ENCODE measurements at regions not wholly inside any gene's neighbourhood (a gene's known extent, or its start where the extent isn't known, plus 50 kb on each side); places are given as distances from the start of the nearest gene placed in this dataset.

- TF ChIP-seq, protein P1, sequence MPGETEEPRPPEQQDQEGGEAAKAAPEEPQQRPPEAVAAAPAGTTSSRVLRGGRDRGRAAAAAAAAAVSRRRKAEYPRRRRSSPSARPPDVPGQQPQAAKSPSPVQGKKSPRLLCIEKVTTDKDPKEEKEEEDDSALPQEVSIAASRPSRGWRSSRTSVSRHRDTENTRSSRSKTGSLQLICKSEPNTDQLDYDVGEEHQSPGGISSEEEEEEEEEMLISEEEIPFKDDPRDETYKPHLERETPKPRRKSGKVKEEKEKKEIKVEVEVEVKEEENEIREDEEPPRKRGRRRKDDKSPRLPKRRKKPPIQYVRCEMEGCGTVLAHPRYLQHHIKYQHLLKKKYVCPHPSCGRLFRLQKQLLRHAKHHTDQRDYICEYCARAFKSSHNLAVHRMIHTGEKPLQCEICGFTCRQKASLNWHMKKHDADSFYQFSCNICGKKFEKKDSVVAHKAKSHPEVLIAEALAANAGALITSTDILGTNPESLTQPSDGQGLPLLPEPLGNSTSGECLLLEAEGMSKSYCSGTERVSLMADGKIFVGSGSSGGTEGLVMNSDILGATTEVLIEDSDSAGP (CRISPR knock-in tag; IDR thresholded peaks at IDR 0.05; ENCODE audit: borderline replicate concordance), result no peak
- no peak for TF ChIP-seq ZNF782 (CRISPR knock-in tag; IDR thresholded peaks at IDR 0.05; ENCODE audit: borderline replicate concordance)
- no peak for TF ChIP-seq ZNF75D (CRISPR knock-in tag; IDR thresholded peaks at IDR 0.05; ENCODE audit: borderline replicate concordance)
- TF ChIP-seq, protein P2, sequence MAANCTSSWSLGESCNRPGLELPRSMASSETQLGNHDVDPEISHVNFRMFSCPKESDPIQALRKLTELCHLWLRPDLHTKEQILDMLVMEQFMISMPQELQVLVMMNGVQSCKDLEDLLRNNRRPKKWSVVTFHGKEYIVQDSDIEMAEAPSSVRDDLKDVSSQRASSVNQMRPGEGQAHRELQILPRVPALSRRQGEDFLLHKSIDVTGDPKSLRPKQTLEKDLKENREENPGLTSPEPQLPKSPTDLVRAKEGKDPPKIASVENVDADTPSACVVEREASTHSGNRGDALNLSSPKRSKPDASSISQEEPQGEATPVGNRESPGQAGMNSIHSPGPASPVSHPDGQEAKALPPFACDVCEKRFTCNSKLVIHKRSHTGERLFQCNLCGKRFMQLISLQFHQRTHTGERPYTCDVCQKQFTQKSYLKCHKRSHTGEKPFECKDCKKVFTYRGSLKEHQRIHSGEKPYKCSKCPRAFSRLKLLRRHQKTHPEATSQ (CRISPR knock-in tag; IDR thresholded peaks at IDR 0.05; ENCODE audit: borderline replicate concordance), result no peak
Observed at GRCh38 chr15:55126111-55126510, 70.6 kb downstream of the RSL24D1 start (continued).

- in situ Hi-C loops (cut with HindIII; ENCODE audit: extremely low pct_ligation_motif_present, low pct_unique_long_range_greater_than_20kb) (no loop called here), intact Hi-C loops (cut with micrococcal nuclease; ENCODE audit: unreplicated experiment) (no loop called here)
- TF ChIP-seq ZNF3 (CRISPR knock-in tag; IDR thresholded peaks at IDR 0.05) (no peak), ZNF34 (CRISPR knock-in tag; IDR thresholded peaks at IDR 0.05; ENCODE audit: borderline replicate concordance) (no peak)
- ChIA-PET CTCF (ENCODE audit: low intra/inter-chr PET ratio, low total read pairs) (no interaction called here), POLR2A (no interaction called here)
- no peaks in the 10 kb centered on the region for H3K9me3 ChIP-seq (ENCODE audit: low read length)
- no TSS peak for BruUV-seq (replicated peaks)
- H3K27me3 ChIP-seq (ENCODE audit: control insufficient read depth in 1 of 2, insufficient read depth in 2 of 2, low read length in 2 of 2), result peaks cover 0 to 2% of the 10 kb centered on the region in 2 experiments; a peak in 2 of 5 replicates
- H3K36me3 ChIP-seq (replicated peaks in 1 of 2; ENCODE audit: control insufficient read depth in 1 of 2, insufficient read depth in 2 of 2, low read length in 2 of 2), result no peaks in the 10 kb centered on the region
- H2AFZ ChIP-seq (ENCODE audit: low read length), result no peak overlapping the region
- ATAC-seq (no peak), DNase-seq (ENCODE audit: low spot score) (no peak), FAIRE-seq (no peak)
- no peaks in the 10 kb centered on the region for H4K20me1 ChIP-seq (ENCODE audit: insufficient read depth, low read length)
- no peak overlapping the region for H3K27ac ChIP-seq (ENCODE audit: extremely low read length, insufficient read depth, low read length)
- H3K4me2 ChIP-seq (ENCODE audit: low read depth, low read length), result no peak overlapping the region
- no peaks in the 10 kb centered on the region for H3K4me1 ChIP-seq (ENCODE audit: insufficient read depth, low read length)
- no peaks in the 10 kb centered on the region for H3K79me2 ChIP-seq (ENCODE audit: insufficient read depth, low read length)
- 20% methylated on average over 5 of the region's 5 CpGs for WGBS (ENCODE audit: low lambda C conversion rate)
- no peak overlapping the region for H3K4me3 ChIP-seq (replicated peaks in 1 of 3; ENCODE audit: insufficient read depth in 1 of 3, low read depth in 2 of 3, low read length in 3 of 3)
- H3K9ac ChIP-seq (ENCODE audit: insufficient read depth, low read depth, low read length), result no peak overlapping the region
Observed at GRCh38 chr15:55124616-55125015, 72.1 kb downstream of the RSL24D1 start.

Data from HepG2 (cell line).